SK-N-SH (cell line): ENCODE measurements at regions not wholly inside any gene's neighbourhood (a gene's known extent, or its start where the extent isn't known, plus 50 kb on each side); places are given as distances from the start of the nearest gene placed in this dataset.
"Not testable (repeated sequence)": the region's sequence is repeated elsewhere in the genome, so short reads cannot be mapped to it uniquely, and the experiment has no call there.

ENCODE experiments used
- CTCF ChIP-seq: fragments of 200-600 bp; sonication (generic); IDR thresholded peaks from 2 replicates; pipeline ENCODE4 v1.6.1; 2017; ENCODE audit warnings: antibody characterized with exemption, mild to moderate bottlenecking, moderate library complexity
- FOXJ3 ChIP-seq: sonication (generic); formaldehyde crosslinking; IDR thresholded peaks from 2 replicates; pipeline ENCODE4 v1.5.1; 2020; ENCODE audit warnings: mild to moderate bottlenecking, missing genetic modification reagents
- JUND ChIP-seq: IDR thresholded peaks from 2 replicates; pipeline ENCODE4 v1.4.0; 2012
- MAX ChIP-seq: IDR thresholded peaks from 2 replicates; pipeline ENCODE4 v1.4.0; 2012; ENCODE audit warnings: low read depth
- MXI1 ChIP-seq: IDR thresholded peaks from 2 replicates; pipeline ENCODE4 v1.6.1; 2012; ENCODE audit warnings: mild to moderate bottlenecking, low read depth, low read length, improper control_type of control experiment
- POLR2AphosphoS5 ChIP-seq: IDR thresholded peaks from 2 replicates; pipeline ENCODE4 v1.6.1; 2012; ENCODE audit warnings: low read depth, low read length
- RAD21 ChIP-seq: IDR thresholded peaks from 2 replicates; pipeline ENCODE4 v1.6.1; 2012; ENCODE audit warnings: mild to moderate bottlenecking, low read length
- REST ChIP-seq: IDR thresholded peaks from 2 replicates; pipeline ENCODE4 v1.6.1; 2012; ENCODE audit warnings: mild to moderate bottlenecking, low read depth, low read length, moderate library complexity
- RFX5 ChIP-seq: IDR thresholded peaks from 2 replicates; pipeline ENCODE4 v1.6.1; 2012; ENCODE audit warnings: mild to moderate bottlenecking, improper control_type of control experiment, low read length
- TAF1 ChIP-seq: IDR thresholded peaks from 2 replicates; pipeline ENCODE4 v1.6.1; 2012; ENCODE audit warnings: low read depth, mild to moderate bottlenecking, low read length, moderate library complexity, borderline replicate concordance
- TCF12 ChIP-seq: IDR thresholded peaks from 2 replicates; pipeline ENCODE4 v1.4.0; 2012
- USF2 ChIP-seq: fragments of 150-350 bp; IDR thresholded peaks from 2 replicates; pipeline ENCODE4 v1.6.1; 2017; ENCODE audit warnings: antibody characterized with exemption, low read length, low read depth, borderline replicate concordance
- YY1 ChIP-seq: IDR thresholded peaks from 2 replicates; pipeline ENCODE4 v1.4.0; 2012; ENCODE audit warnings: low read depth, mild to moderate bottlenecking
- ZBTB33 ChIP-seq: IDR thresholded peaks from 2 replicates; pipeline ENCODE4 v1.4.0; 2012; ENCODE audit warnings: low read depth, borderline replicate concordance

- TF ChIP-seq CTCF, MXI1, MAX, YY1, FOXJ3, POLR2AphosphoS5, TAF1, REST, USF2, RAD21, RFX5, TCF12, JUND, ZBTB33: not testable (repeated sequence)
These were observed 130.8 kb upstream of the ACBD5 start for GRCh38 chr10:27371375-27371774.
